GM23338 (cell line): ENCODE measurements at regions not wholly inside any gene's neighbourhood (a gene's known extent, or its start where the extent isn't known, plus 50 kb on each side); places are given as distances from the start of the nearest gene placed in this dataset.

ENCODE experiments used
- ATAC-seq: fragments of 200-7000 bp; cut with Tn5 transposase; 3 replicates; pipeline ENCODE4 v1.9.1; 2020
- DNase-seq: peaks from one replicate; pipeline ENCODE4 v3.0.0-alpha.2; 2015; ENCODE audit warnings: low spot score
- H2AFZ ChIP-seq: fragments of 200-600 bp; sonication (generic); 2 replicates; pipeline ENCODE4 v1.8.0; 2016; ENCODE audit warnings: antibody characterized with exemption, mild to moderate bottlenecking, moderate library complexity
- H3F3A ChIP-seq: fragments of 200-600 bp; sonication (generic); replicated peaks from 2 replicates; pipeline ENCODE4 v1.8.0; 2017; ENCODE audit warnings: antibody characterized with exemption, mixed run types, low read depth
- H3K27ac ChIP-seq: fragments of 200-600 bp; sonication (generic); 2 replicates; pipeline ENCODE4 v1.6.1; 2016; ENCODE audit warnings: low read depth
- H3K27me3 ChIP-seq: fragments of 200-600 bp; sonication (generic); 2 replicates; pipeline ENCODE4 v1.8.0; 2016; ENCODE audit warnings: mild to moderate bottlenecking, mixed run types, moderate library complexity; ENCODE audit not compliant: insufficient read depth
- H3K36me3 ChIP-seq: fragments of 200-600 bp; sonication (generic); 2 replicates; pipeline ENCODE4 v1.8.0; 2016; ENCODE audit warnings: mild to moderate bottlenecking; ENCODE audit not compliant: insufficient read depth
- H3K4me1 ChIP-seq: fragments of 200-600 bp; sonication (generic); 2 replicates; pipeline ENCODE4 v1.8.0; 2016; ENCODE audit warnings: mild to moderate bottlenecking, moderate library complexity; ENCODE audit not compliant: insufficient read depth
- H3K4me2 ChIP-seq: fragments of 200-600 bp; sonication (generic); 2 replicates; pipeline ENCODE4 v1.7.1; 2017; ENCODE audit warnings: mixed run types
- H3K4me3 ChIP-seq: fragments of 200-600 bp; sonication (generic); 2 replicates; pipeline ENCODE4 v1.6.1; 2016; ENCODE audit warnings: mixed run types
- H3K79me2 ChIP-seq: fragments of 200-600 bp; sonication (generic); replicated peaks from 2 replicates; pipeline ENCODE4 v1.8.0; 2017; ENCODE audit warnings: mild to moderate bottlenecking; ENCODE audit not compliant: insufficient read depth
- H3K9me2 ChIP-seq: fragments of 200-600 bp; sonication (generic); 2 replicates; pipeline ENCODE4 v1.8.0; 2017; ENCODE audit not compliant: insufficient read depth
- H4K20me1 ChIP-seq: fragments of 200-600 bp; sonication (generic); replicated peaks from 2 replicates; pipeline ENCODE4 v1.8.0; 2017; ENCODE audit warnings: mild to moderate bottlenecking; ENCODE audit not compliant: insufficient read depth
- H3K27ac Mint-ChIP-seq: 2 replicates; pipeline ENCODE4 v1.8.0; 2020; ENCODE audit warnings: inconsistent platforms, mild to moderate bottlenecking, moderate library complexity, mixed read lengths
- H3K27me3 Mint-ChIP-seq: 3 replicates; pipeline ENCODE4 v1.8.0; 2022; ENCODE audit warnings: low read depth, mild to moderate bottlenecking, moderate library complexity, mixed read lengths, inconsistent platforms; ENCODE audit not compliant: insufficient read depth, poor library complexity
- H3K36me3 Mint-ChIP-seq: 3 replicates; pipeline ENCODE4 v1.8.0; 2021; ENCODE audit warnings: low read depth, mild to moderate bottlenecking, inconsistent platforms, moderate library complexity, mixed read lengths
- H3K4me1 Mint-ChIP-seq: 3 replicates; pipeline ENCODE4 v1.8.0; 2020; ENCODE audit warnings: mild to moderate bottlenecking, inconsistent platforms, mixed read lengths
- H3K4me3 Mint-ChIP-seq: 3 replicates; pipeline ENCODE4 v1.8.0; 2021; ENCODE audit warnings: moderate library complexity, mild to moderate bottlenecking, inconsistent platforms, mixed read lengths
- H3K9me3 Mint-ChIP-seq: 3 replicates; pipeline ENCODE4 v1.8.0; 2020; ENCODE audit warnings: moderate library complexity, mild to moderate bottlenecking, inconsistent platforms, mixed read lengths
- CREB1 ChIP-seq: fragments of 250-450 bp; sonication (Bioruptor Pico); IDR thresholded peaks from 2 replicates; pipeline ENCODE4 v1.5.0; 2020; ENCODE audit warnings: low read depth, mild to moderate bottlenecking, moderate library complexity
- EZH2 ChIP-seq: fragments of 200-600 bp; sonication (generic); IDR thresholded peaks from one replicate; pipeline ENCODE4 v1.8.0; 2017; ENCODE audit warnings: antibody characterized with exemption, mild to moderate bottlenecking, low read depth; ENCODE audit not compliant: unreplicated experiment
- EZH2phosphoT487 ChIP-seq: fragments of 200-600 bp; sonication (generic); IDR thresholded peaks from one replicate; pipeline ENCODE4 v1.8.1; 2018; ENCODE audit warnings: antibody characterized with exemption; ENCODE audit not compliant: unreplicated experiment
- JUNB ChIP-seq: IDR thresholded peaks from one replicate; pipeline ENCODE4 v1.6.1; 2016; ENCODE audit warnings: antibody characterized with exemption; ENCODE audit not compliant: unreplicated experiment
- NANOG ChIP-seq: IDR thresholded peaks from 2 replicates; pipeline ENCODE4 v1.6.1; 2016; ENCODE audit warnings: antibody characterized with exemption, borderline replicate concordance
- POLR2AphosphoS5 ChIP-seq: IDR thresholded peaks from 2 replicates; pipeline ENCODE4 v1.6.1; 2016; ENCODE audit warnings: antibody characterized with exemption, low read depth
- STAT1 ChIP-seq: IDR thresholded peaks from one replicate; pipeline ENCODE4 v1.6.1; 2016; ENCODE audit warnings: antibody characterized with exemption; ENCODE audit not compliant: unreplicated experiment
- ZNF114 ChIP-seq: fragments of 250-450 bp; sonication (Bioruptor Pico); IDR thresholded peaks from 2 replicates; pipeline ENCODE4 v1.5.0; 2020; ENCODE audit warnings: mild to moderate bottlenecking, moderate library complexity
- ZNF331 ChIP-seq: fragments of 250-450 bp; sonication (Bioruptor Pico); IDR thresholded peaks from 2 replicates; pipeline ENCODE4 v1.5.0; 2020; ENCODE audit warnings: low read depth, mild to moderate bottlenecking, moderate library complexity
- ZNF462 ChIP-seq: fragments of 250-450 bp; sonication (Bioruptor Pico); IDR thresholded peaks from 2 replicates; pipeline ENCODE4 v1.5.0; 2020; ENCODE audit warnings: mild to moderate bottlenecking, moderate library complexity
- TF ChIP-seq, protein P1 (sequence below): IDR thresholded peaks from one replicate; pipeline ENCODE4 v1.6.1; 2018; ENCODE audit warnings: antibody characterized with exemption; ENCODE audit not compliant: unreplicated experiment
- TF ChIP-seq, protein P2 (sequence below), 2 experiments: fragments of 200-600 bp in 1 of 2; sonication (generic) in 1 of 2; conservative IDR thresholded peaks; 2 replicates each; pipeline versions ENCODE4 v1.5.1 to v1.6.1; 2016 to 2017; ENCODE audit warnings: antibody characterized with exemption in 2 of 2, low read depth in 2 of 2, mild to moderate bottlenecking in 2 of 2, moderate library complexity in 1 of 2
- TF ChIP-seq, protein P3 (sequence below): IDR thresholded peaks from 2 replicates; pipeline ENCODE4 v1.6.1; 2016; ENCODE audit warnings: antibody characterized with exemption

DNA sequence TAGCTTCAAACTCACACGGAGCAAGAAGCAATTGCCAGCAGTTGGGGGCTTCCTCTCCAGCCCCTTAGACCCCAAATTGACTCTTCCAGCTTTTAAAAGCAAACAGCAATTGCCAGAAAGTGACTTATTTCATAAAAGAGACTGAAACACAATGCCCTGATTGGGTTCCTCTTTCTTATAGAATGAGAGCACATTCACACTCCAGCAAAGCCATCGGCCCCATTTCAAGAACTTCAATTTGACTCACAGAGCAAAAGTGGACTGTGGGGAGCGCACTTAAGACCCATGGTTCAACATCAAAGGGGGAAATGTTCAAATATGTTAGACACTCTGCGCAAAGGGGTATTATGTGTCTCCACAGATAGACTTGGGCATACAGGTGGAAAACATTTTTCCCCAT lies 484.7 kb downstream of the BCL11A start:
- Histone ChIP-seq H3K79me2 (no peaks in the 10 kb centered on the region), H3K27me3 (no peaks in the 10 kb centered on the region), H3K36me3 (no peaks in the 10 kb centered on the region), H4K20me1 (no peaks in the 10 kb centered on the region), H3F3A (no peaks in the 10 kb centered on the region), H3K4me3 (no peak overlapping the region), H3K4me1 (no peaks in the 10 kb centered on the region; the same call in 1 of the 2 replicates), H2AFZ (no peak overlapping the region), H3K27ac (no peak overlapping the region), H3K4me2 (no peak overlapping the region), H3K9me2 (no peaks in the 10 kb centered on the region)
- ATAC-seq (no peak), DNase-seq (no peak)
- Mint-ChIP-seq H3K9me3 (no peaks in the 10 kb centered on the region), H3K27me3 (peaks cover 5% of the 10 kb centered on the region), H3K36me3 (no peaks in the 10 kb centered on the region), H3K4me3 (no peak overlapping the region), H3K4me1 (peaks cover 29% of the 10 kb centered on the region), H3K27ac (no peak overlapping the region)
- TF ChIP-seq POLR2AphosphoS5, result no peak
- no peak for TF ChIP-seq ZNF114 (CRISPR knock-in tag)
- no peak for TF ChIP-seq EZH2phosphoT487
- no peak for TF ChIP-seq NANOG
- no peak for TF ChIP-seq STAT1
- TF ChIP-seq, protein P1, sequence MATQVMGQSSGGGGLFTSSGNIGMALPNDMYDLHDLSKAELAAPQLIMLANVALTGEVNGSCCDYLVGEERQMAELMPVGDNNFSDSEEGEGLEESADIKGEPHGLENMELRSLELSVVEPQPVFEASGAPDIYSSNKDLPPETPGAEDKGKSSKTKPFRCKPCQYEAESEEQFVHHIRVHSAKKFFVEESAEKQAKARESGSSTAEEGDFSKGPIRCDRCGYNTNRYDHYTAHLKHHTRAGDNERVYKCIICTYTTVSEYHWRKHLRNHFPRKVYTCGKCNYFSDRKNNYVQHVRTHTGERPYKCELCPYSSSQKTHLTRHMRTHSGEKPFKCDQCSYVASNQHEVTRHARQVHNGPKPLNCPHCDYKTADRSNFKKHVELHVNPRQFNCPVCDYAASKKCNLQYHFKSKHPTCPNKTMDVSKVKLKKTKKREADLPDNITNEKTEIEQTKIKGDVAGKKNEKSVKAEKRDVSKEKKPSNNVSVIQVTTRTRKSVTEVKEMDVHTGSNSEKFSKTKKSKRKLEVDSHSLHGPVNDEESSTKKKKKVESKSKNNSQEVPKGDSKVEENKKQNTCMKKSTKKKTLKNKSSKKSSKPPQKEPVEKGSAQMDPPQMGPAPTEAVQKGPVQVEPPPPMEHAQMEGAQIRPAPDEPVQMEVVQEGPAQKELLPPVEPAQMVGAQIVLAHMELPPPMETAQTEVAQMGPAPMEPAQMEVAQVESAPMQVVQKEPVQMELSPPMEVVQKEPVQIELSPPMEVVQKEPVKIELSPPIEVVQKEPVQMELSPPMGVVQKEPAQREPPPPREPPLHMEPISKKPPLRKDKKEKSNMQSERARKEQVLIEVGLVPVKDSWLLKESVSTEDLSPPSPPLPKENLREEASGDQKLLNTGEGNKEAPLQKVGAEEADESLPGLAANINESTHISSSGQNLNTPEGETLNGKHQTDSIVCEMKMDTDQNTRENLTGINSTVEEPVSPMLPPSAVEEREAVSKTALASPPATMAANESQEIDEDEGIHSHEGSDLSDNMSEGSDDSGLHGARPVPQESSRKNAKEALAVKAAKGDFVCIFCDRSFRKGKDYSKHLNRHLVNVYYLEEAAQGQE, result no peak
- TF ChIP-seq EZH2, result no peak
- no peak for TF ChIP-seq CREB1 (CRISPR knock-in tag)
- no peak for TF ChIP-seq JUNB
- no peak for TF ChIP-seq ZNF462
- TF ChIP-seq, protein P2, sequence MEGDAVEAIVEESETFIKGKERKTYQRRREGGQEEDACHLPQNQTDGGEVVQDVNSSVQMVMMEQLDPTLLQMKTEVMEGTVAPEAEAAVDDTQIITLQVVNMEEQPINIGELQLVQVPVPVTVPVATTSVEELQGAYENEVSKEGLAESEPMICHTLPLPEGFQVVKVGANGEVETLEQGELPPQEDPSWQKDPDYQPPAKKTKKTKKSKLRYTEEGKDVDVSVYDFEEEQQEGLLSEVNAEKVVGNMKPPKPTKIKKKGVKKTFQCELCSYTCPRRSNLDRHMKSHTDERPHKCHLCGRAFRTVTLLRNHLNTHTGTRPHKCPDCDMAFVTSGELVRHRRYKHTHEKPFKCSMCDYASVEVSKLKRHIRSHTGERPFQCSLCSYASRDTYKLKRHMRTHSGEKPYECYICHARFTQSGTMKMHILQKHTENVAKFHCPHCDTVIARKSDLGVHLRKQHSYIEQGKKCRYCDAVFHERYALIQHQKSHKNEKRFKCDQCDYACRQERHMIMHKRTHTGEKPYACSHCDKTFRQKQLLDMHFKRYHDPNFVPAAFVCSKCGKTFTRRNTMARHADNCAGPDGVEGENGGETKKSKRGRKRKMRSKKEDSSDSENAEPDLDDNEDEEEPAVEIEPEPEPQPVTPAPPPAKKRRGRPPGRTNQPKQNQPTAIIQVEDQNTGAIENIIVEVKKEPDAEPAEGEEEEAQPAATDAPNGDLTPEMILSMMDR (conservative IDR thresholded peaks at IDR 0.05; ENCODE audit: low read depth in 2 of 2), result no peak
- no peak for TF ChIP-seq ZNF331 (CRISPR knock-in tag)
- TF ChIP-seq, protein P3, sequence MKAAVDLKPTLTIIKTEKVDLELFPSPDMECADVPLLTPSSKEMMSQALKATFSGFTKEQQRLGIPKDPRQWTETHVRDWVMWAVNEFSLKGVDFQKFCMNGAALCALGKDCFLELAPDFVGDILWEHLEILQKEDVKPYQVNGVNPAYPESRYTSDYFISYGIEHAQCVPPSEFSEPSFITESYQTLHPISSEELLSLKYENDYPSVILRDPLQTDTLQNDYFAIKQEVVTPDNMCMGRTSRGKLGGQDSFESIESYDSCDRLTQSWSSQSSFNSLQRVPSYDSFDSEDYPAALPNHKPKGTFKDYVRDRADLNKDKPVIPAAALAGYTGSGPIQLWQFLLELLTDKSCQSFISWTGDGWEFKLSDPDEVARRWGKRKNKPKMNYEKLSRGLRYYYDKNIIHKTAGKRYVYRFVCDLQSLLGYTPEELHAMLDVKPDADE, result no peak
